Muscle of leg (tissue), 3 donors: ENCODE measurements at regions not wholly inside any gene's neighbourhood (a gene's known extent, or its start where the extent isn't known, plus 50 kb on each side); places are given as distances from the start of the nearest gene placed in this dataset.

ENCODE experiments used
- DNase-seq: peaks from one replicate; pipeline ENCODE4 v3.0.0; 2013
- H3K27ac ChIP-seq: one replicate; pipeline ENCODE4 v1.5.1; 2013; ENCODE audit warnings: mild to moderate bottlenecking, low read length, control low read depth
- H3K27me3 ChIP-seq: one replicate; pipeline ENCODE4 v1.6.1; 2013; ENCODE audit warnings: low read length; ENCODE audit not compliant: control insufficient read depth, insufficient read depth
- H3K36me3 ChIP-seq: one replicate; pipeline ENCODE4 v1.6.1; 2013; ENCODE audit warnings: low read length; ENCODE audit not compliant: control insufficient read depth, insufficient read depth
- H3K4me1 ChIP-seq: one replicate; pipeline ENCODE4 v1.6.1; 2013; ENCODE audit warnings: low read length; ENCODE audit not compliant: control insufficient read depth, insufficient read depth
- H3K4me3 ChIP-seq: one replicate; pipeline ENCODE4 v1.5.1; 2013; ENCODE audit warnings: low read length, control low read depth
- H3K9me3 ChIP-seq: replicated peaks from 2 replicates; pipeline ENCODE4 v1.6.1; 2013; ENCODE audit warnings: low read depth, low read length; ENCODE audit not compliant: control insufficient read depth
- WGBS: methylation state at CpG from one replicate; pipeline ENCODE4 v1.1.5; 2013; ENCODE audit warnings: missing lambda C conversion rate; ENCODE audit not compliant: insufficient coverage; 5-methylcytosine and 5-hydroxymethylcytosine counted together

DNA sequence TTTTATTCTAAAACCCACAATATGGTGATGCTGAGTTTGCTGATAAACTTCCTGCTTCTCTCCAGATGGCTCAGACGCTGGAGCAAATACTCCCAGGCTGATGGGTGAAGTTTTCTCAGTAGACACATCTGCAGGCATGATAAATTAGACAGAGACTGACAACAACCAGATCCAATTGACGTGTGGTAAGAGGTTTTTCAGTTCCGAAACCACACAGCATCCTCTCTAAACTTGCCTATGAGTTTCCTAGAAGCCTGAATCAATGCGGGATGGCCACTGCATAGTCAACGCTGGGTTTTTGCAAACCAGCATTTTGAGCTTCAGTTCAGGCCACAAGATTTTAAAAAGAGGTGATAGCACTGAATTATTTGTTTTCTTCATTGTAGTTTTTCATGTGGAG is 360.3 kb upstream of the ARRDC4 start:
- Histone ChIP-seq H3K27me3 (no peaks in the 10 kb centered on the region), H3K9me3 (no peaks in the 10 kb centered on the region), H3K36me3 (no peaks in the 10 kb centered on the region), H3K4me3 (no peak overlapping the region), H3K27ac (no peak overlapping the region), H3K4me1 (no peaks in the 10 kb centered on the region)
- no peak for DNase-seq
- 93% methylated on average over 4 of the region's 5 CpGs for WGBS

DNA sequence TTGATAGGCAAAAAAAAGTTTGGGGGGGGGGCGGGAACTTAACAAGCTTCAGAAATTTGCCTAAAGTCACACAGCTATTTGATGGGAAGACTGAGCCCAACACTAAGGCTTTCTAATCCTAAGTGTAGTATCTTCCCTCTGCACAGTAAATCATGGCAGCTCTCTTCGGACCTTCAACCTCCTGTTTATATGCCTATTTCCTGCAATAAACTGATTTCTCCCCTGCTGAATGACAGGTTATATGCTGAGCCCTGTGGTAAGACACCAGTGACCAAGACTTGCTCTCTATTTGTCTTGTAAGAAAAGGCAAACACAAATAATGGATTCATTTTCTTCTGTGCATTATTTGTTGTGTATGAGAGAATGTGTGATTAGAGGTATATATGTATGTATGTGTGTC is 355.8 kb upstream of the ARRDC4 start:
- Histone ChIP-seq H3K4me3 (no peak overlapping the region), H3K4me1 (no peaks in the 10 kb centered on the region), H3K9me3 (peaks cover 5% of the 10 kb centered on the region), H3K36me3 (no peaks in the 10 kb centered on the region), H3K27me3 (no peaks in the 10 kb centered on the region), H3K27ac (no peak overlapping the region)
- no CpG with 5 or more reads among the region's 2 CpGs for WGBS
- DNase-seq, result no peak

DNA sequence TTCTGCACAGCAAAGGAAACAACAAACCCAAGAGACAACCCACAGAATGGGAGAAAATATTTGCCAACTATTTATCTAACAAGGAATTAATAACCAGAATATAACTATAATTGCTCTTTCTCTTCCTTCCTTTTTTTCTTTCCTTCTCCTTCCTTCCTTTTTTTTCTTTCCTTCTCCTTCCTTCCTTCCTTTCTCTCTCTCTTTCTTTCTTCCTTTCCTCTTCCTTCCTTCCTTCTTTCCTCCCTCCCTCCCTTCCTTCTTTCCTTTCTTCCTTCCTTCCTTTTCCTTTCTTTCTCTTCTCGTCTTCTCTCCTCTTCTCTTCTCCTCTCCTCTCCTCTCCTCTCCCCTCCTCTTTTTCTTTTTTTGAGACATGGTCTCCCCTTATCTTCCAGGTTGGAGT is 345.4 kb upstream of the ARRDC4 start:
- no peak overlapping the region for H3K4me3 ChIP-seq
- 100% methylated on average over 1 of the region's 1 CpG for WGBS

DNA sequence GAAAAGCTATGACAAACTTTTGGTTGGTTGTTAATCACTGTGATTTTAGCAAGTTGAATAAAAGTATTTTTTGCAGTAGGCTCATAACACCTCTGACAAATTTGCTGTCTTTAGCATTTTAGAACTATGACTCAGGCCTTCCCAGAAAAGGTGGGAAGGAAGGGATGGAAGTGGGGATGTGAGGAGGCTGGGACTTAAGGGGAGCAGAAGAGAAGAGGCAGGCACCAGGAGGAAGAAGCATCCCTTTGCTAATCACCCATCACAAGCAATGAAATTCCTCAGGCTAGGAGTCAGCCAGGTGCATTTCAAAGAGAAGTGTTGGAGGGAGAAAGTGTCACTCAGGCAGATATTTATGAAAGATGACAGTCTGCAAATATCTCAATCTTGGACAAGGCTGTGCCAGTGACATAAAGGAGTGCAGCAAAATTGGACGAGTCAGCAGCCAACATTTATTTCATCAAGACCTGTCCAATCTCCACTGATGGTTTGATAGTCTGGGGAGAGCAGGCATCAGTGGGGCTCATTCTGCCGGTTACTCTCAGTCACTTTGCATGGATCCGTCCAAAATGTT is 337.3 kb upstream of the ARRDC4 start:
- no peak for DNase-seq
- no peaks in the 10 kb centered on the region for H3K4me1 ChIP-seq
- no CpG with 5 or more reads among the region's 3 CpGs for WGBS

More for the DNA sequence above, 345.4 kb upstream of the ARRDC4 start:
- no peak for DNase-seq
- Histone ChIP-seq H3K9me3 (peaks cover 4% of the 10 kb centered on the region), H3K4me1 (no peaks in the 10 kb centered on the region), H3K36me3 (no peaks in the 10 kb centered on the region), H3K27ac (no peak overlapping the region), H3K27me3 (no peaks in the 10 kb centered on the region)

DNA sequence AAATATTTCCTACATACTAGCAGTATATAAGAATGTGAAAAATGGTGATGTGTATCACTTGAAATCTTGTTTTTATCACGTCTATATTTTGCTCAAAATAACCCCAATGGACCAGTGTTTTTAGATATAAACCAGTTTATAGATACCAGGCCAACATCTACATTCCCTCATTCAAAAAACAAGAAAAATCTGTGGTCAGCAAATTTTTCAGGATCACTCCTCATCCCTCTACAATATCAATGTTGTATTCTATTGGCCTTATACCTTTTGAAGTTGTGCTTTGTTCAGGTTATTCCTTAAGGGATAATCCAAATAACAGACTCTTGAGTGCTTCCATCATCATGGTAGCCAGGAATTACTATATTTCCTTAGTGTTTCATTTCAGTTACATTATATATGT is 332.9 kb upstream of the ARRDC4 start:
- WGBS, result no CpG with 5 or more reads among the region's 1 CpG
- H3K27ac ChIP-seq, result no peak overlapping the region

More for the DNA sequence above, 337.3 kb upstream of the ARRDC4 start:
- Histone ChIP-seq H3K4me3 (no peak overlapping the region), H3K27ac (no peak overlapping the region), H3K36me3 (no peaks in the 10 kb centered on the region), H3K27me3 (no peaks in the 10 kb centered on the region), H3K9me3 (no peaks in the 10 kb centered on the region)

DNA sequence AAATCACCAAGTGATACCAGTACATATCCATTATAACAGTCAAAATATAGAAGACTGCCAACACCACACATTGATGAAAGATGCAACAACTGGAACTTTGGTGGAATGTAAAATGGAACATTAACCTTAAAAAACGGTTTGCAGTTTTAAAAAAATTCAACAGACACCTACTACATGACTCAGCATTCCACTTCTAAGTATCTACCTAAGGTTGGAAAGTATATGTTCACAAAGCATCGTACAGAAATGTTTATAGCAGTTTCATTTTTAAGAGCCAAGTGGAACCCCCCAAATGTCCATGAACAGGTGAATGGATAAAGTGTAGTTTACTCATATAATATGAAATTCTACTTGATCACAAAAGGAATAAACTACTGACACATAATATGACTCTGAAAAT is 314.7 kb upstream of the ARRDC4 start:
- WGBS, result no CpG with 5 or more reads among the region's 2 CpGs
- no peaks in the 10 kb centered on the region for H3K36me3 ChIP-seq
- H3K9me3 ChIP-seq, result no peaks in the 10 kb centered on the region
- H3K4me3 ChIP-seq, result no peak overlapping the region
- H3K27ac ChIP-seq, result no peak overlapping the region
- no peaks in the 10 kb centered on the region for H3K27me3 ChIP-seq
- H3K4me1 ChIP-seq, result no peaks in the 10 kb centered on the region
- no peak for DNase-seq

More for the DNA sequence above, 332.9 kb upstream of the ARRDC4 start:
- H3K27me3 ChIP-seq, result no peaks in the 10 kb centered on the region
- H3K4me3 ChIP-seq, result no peak overlapping the region
- no peaks in the 10 kb centered on the region for H3K36me3 ChIP-seq
- no peaks in the 10 kb centered on the region for H3K9me3 ChIP-seq
- DNase-seq, result no peak
- no peaks in the 10 kb centered on the region for H3K4me1 ChIP-seq

DNA sequence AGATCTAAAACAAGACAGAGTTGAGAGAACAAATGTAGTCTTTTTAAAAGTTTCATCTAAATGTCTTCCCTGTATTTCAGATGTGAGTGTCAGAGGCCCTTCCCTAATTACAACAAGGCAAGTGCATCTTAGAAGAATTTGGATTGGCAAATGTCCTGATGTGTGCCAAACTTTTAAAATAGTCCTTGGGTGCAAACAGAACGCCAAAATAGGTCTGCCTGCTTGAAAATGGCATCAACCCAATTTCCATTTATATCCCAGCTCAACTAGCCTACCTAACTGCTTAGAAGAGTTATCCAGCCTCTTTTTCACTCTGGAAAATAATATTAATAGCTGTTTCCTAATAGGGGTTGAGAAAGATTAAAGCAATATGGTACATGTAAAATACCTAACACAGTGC is 311.8 kb upstream of the ARRDC4 start:
- H3K27me3 ChIP-seq, result peaks cover 9% of the 10 kb centered on the region
- no peak overlapping the region for H3K4me3 ChIP-seq
- H3K27ac ChIP-seq, result no peak overlapping the region
- no peaks in the 10 kb centered on the region for H3K36me3 ChIP-seq
- peak; percentile 5 for DNase-seq
- peaks cover 8% of the 10 kb centered on the region for H3K4me1 ChIP-seq
- no CpG with 5 or more reads among the region's 1 CpG for WGBS
- H3K9me3 ChIP-seq, result no peaks in the 10 kb centered on the region

DNA sequence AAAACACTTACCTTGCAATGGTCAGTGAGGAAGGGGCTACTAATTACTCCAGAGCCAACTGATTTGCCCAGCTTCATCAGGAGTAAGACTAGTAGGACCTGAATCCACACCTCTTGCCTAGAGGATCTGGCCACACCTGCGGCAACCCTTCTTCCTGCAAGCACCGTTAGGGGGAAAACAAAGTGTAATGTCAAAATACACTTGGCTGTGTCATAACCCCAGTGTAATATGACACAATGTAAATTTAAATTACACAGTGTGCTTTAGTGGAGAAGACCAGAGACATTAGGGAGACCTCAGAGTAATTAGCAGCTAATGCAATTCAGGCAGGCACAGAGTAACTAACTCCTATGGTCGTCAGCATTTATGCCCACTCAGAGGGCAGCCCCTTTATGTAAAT is 308.5 kb upstream of the ARRDC4 start:
- H3K4me1 ChIP-seq, result peaks cover 8% of the 10 kb centered on the region
- no CpG with 5 or more reads among the region's 3 CpGs for WGBS
- no peaks in the 10 kb centered on the region for H3K36me3 ChIP-seq
- no peaks in the 10 kb centered on the region for H3K9me3 ChIP-seq
- DNase-seq, result no peak
- H3K4me3 ChIP-seq, result no peak overlapping the region
- no peak overlapping the region for H3K27ac ChIP-seq
- peaks cover 9% of the 10 kb centered on the region for H3K27me3 ChIP-seq

DNA sequence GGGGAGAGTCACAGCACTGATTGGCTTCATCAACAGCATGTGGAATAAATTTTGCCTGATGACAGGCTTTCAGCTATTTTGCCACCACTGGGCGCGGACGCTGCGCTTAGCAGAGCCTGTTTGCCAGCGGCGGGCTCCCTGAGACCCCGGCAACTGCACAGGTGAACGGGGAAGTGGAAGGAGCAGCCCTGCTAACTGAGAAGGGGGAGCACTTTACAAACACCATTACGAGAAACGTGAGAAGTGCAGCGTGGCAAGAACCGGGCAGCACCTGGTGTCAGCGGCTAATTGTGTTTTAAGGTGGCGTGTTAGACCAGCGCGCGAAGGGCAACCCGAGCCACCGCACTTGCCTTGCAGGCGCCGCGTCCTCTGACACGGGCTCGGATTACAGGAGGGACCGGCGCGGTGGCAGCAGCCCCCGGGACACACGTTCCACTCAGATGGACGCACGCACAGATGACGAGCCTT is 307.8 kb upstream of the ARRDC4 start:
- peak; percentile 25 for DNase-seq
- under 1% methylated on average over 25 of the region's 32 CpGs for WGBS
- Histone ChIP-seq H3K36me3 (no peaks in the 10 kb centered on the region), H3K4me1 (peaks cover 8% of the 10 kb centered on the region), H3K4me3 (peak overlapping the region; percentile 0), H3K27me3 (peaks cover 9% of the 10 kb centered on the region), H3K9me3 (no peaks in the 10 kb centered on the region), H3K27ac (no peak overlapping the region)

DNA sequence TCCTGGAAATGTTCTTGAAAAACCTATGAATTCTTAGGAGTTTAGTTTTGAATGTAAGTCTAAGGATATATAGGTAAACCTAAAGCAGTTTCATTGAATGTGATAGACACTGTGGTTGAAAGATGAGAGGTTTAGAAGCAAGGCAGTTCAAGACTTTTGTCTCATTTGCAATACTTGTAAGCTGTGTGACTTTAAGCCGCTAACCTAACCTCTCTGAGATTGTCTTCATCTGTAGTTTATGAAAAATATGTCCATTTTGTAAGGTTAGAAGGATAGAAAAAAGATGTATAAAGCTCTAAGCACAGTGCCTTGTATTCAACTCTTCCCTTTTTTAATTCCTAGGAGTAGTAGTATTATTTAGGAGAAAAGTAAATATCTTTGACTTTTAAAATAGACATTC is 306.6 kb upstream of the ARRDC4 start:
- no peak overlapping the region for H3K4me3 ChIP-seq
- no CpG with 5 or more reads among the region's 1 CpG for WGBS
- H3K27me3 ChIP-seq, result peaks cover 9% of the 10 kb centered on the region

More for the DNA sequence above, 306.6 kb upstream of the ARRDC4 start:
- Histone ChIP-seq H3K9me3 (no peaks in the 10 kb centered on the region), H3K36me3 (no peaks in the 10 kb centered on the region), H3K27ac (no peak overlapping the region), H3K4me1 (peaks cover 8% of the 10 kb centered on the region)
- DNase-seq, result no peak
